NCI-H1092 (cell line): ENCODE measurements at regions not wholly inside any gene's neighbourhood (a gene's known extent, or its start where the extent isn't known, plus 50 kb on each side); places are given as distances from the start of the nearest gene placed in this dataset.

Experiments used
- DNase-seq: peaks from one replicate; lab custom pipeline; 2025; lab: John Stamatoyannopoulos, UW

GRCh38 chr2:15863494-15864175, 76.7 kb upstream of the MYCN start:
- no peak for DNase-seq

DNA sequence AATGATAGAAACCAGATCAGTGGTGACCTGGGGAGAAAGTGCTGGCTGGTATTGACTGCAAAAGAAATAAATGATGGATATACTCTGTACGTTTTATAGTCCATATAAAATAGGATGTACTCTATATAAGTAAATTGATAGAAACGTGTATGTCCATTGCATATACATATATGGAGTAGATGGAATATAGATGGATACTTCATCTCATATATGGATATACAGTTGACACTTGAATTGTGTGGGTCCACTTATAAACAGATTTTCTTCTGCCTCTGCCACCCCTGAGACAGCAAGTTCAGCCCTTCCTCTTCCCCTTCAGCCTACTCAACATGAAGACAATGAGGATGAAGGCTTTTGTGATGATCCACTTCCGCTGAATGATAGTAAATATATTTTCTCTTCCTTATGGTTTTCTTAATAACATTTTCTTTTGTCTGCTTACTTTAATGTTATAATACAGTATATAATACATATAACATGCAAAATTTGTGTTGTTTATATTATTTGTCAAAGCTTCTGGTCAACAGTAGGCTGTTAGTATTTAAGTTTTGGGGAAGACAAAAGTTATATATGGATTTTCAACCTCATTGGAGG, 76.1 kb upstream of the MYCN start:
- no peak for DNase-seq

DNA sequence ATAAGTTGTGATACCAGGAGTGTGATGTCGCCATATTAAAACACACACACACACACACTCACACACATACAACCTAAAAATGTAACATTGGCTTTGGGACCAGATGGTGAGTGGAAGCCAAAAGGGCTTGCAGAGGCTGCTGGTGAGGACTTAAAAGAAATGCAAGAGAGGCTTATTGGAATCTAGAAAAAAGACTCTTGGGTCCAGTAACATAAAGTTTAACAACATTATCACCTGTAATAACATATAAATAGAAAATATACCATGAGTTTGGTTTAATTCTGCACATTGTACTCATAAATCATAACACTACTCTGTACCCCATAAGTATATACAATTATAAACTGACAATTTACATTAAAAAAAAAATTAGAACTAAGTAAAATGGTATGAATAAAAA, 74.4 kb upstream of the MYCN start:
- no peak for DNase-seq

DNA sequence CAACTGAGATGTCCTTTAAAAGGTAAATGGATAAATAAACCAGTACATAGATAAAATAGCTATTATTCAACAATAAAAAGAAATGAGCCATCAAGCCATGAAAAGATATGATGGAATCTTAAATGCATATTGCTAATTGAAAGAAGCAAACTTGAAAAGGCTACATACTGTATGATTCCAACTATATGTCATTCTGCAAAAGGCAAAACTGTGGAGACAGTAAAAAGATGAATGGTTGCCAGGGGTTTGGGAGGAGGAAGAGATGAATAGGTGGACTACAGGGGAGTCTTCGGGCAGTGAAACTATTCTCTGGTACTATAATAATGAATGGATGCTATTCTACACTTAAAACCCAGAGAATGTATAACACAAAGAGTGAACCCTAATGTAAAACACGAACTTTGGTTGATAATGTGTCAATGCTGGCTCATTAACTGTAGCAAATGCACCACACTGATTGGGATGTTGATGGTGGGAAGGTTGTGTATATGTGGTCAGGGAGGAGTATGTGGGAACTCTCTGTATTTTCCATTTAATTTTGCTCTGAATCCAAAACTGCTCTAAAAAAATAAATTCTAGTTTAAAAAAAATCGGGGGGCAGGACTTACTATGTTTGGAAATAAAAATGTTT, 73.7 kb upstream of the MYCN start:
- DNase-seq: no peak

- no peak for DNase-seq
Observed at GRCh38 chr2:15867194-15868171, 72.9 kb upstream of the MYCN start.

GRCh38 chr2:15868186-15868585, 72.2 kb upstream of the MYCN start:
- DNase-seq: no peak

DNA sequence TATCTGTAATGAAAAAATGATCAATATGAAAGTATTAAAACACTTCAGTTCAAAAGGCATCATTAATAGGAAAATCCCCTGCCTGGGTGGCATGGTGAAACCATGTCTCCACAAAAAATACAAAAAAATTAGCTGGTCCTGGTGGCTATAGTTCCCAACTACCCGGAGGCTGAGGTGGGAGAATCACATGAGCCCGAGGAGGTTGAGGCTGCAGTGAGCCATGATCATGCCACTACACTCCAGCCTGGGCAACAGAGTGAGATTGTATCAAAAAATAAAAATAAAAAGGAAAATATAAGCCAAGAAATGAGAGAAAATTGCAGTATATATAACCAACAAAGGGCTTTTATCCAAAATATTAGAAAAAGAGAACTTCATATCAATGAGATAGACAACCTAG, 71.6 kb upstream of the MYCN start:
- no peak for DNase-seq

GRCh38 chr2:15869396-15869795, 71.0 kb upstream of the MYCN start:
- DNase-seq: no peak

- DNase-seq: no peak
Observed at GRCh38 chr2:15869871-15870270, 70.5 kb upstream of the MYCN start.

- no peak for DNase-seq
Observed at GRCh38 chr2:15870565-15870964, 69.8 kb upstream of the MYCN start.

DNA sequence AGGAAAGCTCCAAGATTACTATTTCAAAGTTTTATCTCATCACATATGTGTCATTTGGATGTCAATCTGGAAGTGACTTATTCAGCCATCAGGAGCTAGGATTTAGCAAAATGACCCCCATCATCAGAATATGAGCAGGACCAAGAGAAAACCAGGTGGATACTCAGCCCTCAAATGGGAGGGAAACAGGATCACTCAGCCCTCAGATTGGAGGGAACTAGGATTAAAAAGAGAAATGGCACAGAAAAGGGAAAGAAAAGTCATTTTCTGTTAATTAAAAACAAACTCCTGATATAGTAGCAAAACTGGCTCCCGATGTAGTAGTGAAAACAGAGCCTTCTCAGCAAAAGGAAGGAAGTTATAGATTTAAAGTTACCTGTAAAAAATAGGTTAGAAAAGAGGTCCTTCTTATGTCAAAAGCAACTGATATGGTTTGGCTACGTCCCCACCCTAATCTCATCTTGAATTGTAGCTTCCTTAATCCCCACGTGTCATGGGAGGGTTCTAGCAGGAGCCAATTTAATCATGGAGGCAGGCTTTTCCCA, 69.0 kb upstream of the MYCN start:
- no peak for DNase-seq

- no peak for DNase-seq
Observed at GRCh38 chr2:15872854-15873253, 67.5 kb upstream of the MYCN start.

DNA sequence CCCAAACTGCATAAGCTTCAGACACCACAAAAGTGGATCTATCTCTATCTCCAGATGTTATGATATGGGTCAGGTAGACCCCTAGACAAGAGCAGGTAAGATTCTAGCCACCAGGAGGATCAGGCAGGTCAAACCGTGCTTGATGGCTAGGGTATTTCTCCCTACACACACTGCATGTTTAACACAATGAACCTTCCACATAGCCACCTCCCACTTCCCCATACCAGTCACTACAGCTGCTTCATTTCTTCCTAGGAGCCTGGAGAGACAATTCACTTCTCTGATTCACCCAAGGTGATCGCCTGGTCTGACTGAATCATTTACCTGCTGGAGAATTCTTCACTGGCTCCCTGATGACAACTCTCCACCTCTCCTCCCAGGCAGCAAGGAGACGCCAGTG, 66.0 kb upstream of the MYCN start:
- no peak for DNase-seq

GRCh38 chr2:15874854-15875804, 65.2 kb upstream of the MYCN start:
- no peak for DNase-seq

- no peak for DNase-seq
Observed at GRCh38 chr2:15875969-15876705, 64.2 kb upstream of the MYCN start.

DNA sequence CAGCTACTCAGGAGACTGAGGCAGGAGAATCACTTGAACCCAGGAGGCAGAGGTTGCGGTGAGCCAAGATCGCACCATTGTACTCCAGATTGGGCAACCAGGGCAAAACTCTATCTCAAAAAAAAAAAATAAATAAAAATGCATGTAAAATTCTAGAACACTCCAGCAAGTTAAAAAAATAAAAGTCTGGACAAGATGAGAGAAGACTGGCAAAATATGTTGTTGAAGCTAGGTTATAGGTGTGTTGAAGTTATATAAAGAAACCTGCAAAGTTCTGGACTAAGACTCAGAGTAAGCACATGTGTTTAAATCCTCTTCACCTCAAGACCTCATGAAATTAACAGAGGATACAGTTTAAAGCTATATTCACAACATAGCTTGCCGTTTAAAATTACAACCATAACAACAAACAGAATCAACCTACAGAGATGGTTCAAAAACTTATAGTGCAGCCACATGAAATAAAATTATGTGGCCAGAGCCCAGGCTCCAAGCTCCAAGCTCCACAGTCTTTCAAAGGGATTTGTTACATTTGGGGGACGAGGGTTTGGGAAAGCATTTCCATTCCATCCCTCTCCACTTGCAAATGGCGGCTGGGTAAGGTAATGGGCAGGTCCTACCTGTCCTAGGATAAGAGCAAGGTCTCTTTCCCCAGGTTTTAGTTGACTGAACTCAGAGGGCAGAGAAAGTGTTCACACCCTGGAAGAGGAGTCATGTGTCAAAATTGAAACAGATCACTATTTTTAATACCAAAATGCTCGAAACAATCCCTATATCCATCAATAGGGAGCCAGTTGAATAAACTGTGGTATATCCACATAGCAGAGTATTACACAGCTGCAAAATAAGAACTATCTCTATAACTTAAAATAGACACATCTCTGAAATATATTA, 59.9 kb upstream of the MYCN start:
- DNase-seq: no peak

- no peak for DNase-seq
Observed at GRCh38 chr2:15881120-15881433, 59.3 kb upstream of the MYCN start.

DNA sequence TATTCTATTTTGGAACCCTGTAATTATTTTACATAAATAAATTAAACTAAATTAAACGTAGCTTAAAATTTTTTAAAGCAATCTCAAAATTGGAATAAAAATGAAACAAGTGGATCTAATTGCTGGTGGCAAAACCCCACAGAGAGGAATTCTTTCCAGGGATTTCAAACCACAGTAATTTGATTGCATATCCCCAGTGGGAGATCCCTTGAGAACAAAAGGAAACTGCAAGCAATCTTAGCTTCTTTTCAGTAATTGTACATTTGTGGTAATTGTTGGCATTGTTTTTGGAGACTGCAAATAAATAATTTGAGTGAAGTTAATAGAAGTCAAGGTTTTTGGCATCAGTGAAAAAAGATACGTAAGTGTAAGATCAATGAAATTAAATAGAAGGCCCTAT, 58.7 kb upstream of the MYCN start:
- DNase-seq: no peak

GRCh38 chr2:15882761-15883497, 57.4 kb upstream of the MYCN start:
- no peak for DNase-seq
